Stimulated activated CD8-positive, alpha-beta memory T cell treated with anti-CD3 and anti-CD28 coated beads, Interleukin-15, amount 100 ng/mL, for 48 hours (primary cell): ENCODE measurements at regions not wholly inside any gene's neighbourhood (a gene's known extent, or its start where the extent isn't known, plus 50 kb on each side); places are given as distances from the start of the nearest gene placed in this dataset.

Experiments used
- DNase-seq, 2 donors: peaks; one replicate each; pipeline ENCODE4 v3.0.0-alpha.2; 2020; ENCODE audit warnings: low read depth in 2 of 2

DNA sequence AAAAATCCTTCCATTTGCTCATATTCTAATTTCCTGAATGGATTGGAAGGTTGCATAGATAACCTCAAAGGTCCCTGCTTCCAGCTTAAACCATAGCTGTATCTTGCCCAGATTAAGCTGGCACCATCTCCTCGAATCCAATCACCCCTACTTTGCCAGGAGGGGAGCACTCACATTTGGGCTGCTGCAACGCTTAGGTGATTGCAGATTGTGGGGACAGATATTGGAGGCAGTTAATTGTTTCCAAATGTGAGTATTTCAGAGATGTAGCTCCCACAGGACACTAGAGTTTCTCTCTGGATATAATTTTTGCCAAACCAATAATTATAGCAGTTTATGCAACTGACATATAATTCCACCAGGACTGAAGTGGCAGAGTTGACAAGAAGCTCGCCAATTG is 53.5 kb upstream of the ACSL1 start:
- DNase-seq, result no peak

DNA sequence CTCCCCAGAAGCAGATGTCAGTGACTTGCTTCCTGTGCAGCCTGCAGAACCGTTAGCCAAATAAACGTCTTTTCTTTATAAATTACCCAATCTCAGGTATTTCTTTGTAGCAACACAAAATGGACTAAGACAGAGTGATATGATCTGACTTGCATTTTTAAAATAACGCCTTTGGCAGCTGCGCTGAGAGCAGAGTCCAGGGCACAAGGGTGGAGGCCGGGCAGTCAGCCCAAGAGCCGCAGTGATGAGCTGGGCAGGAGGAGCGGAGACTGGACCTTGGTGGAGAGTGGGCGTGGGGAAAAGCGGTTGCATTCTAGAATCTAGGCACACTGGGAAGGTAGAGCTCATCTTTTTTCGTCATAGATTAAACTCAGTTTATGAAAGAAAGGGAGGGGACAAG is 56.5 kb upstream of the ACSL1 start:
- DNase-seq, result no peak

DNA sequence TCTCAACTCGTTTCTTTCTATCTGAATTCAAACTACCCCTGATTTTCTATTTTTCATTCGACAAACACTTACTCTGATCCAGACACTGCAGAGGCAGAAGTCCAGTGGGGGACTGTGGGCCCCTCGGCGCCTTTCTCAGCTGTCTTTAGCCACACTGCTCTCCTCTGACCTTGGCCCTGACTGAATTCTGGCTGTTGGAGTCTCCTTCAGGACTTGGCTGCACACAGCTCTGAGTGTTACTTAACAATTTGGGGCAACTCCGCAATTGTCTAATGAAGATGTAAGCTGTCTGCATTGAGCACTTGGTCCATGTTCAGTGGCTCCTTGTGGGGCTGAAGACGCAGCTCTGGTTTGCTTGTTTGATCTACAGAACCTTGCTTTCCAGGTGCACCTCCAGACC is 57.3 kb upstream of the ACSL1 start:
- DNase-seq, result no peak

DNA sequence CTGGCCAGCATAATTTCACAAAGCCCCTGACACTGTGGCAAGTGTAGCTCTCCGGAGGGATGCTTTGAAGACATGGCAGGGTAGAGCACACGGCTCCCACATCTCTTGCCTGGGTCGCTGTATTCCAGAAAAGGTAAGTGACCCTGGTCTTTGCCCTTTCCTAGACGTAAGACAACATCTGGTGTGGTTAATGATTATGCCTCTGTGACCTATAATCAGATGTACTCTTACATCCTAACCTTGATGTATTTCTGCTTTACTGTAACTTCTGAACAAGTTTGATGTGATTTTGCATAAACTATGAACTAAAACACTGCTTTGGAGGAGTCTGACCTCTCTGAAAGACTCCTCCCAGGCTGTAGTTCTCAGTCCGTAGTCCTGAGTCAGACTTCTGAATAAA is 59.1 kb upstream of the ACSL1 start:
- DNase-seq, result no peak

DNA sequence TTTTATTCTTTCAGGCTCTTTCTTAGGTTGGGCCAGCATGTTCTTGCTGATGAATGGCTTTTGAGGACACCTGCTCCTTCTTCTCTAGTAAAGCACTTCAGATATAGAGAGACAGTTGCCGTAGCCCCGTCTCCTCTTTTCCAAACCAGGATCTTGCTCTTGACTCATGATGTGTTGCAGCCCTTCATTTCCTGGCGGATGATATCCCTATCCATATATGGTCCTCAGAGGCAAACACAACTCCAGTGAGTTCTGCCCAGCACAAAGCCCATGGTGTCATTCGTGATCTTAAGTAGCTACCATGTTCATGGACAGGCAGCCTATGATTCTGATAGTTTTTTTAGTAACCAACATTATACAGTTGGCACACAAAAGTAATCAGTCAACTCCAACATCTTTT is 59.8 kb upstream of the ACSL1 start:
- no peak for DNase-seq

DNA sequence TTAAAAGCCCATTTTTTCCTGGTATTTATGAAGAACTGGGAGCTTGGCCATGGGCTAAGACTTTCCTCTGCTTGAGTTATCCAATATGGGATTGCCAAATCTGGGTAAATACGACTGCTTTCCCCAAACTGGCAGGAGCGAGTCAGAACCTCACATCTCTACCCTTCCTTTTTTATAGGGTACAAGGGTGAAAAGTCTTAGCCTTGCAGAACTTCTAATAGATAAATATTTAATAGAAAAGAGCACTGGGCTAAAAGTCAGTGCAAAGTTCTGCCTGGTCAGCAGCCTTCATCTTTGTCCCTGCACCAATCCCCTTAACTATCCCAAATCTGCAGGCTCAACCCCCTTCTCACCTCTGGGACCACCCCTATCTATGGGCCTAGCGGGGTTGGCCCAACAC is 61.6 kb upstream of the ACSL1 start:
- DNase-seq, result no peak

DNA sequence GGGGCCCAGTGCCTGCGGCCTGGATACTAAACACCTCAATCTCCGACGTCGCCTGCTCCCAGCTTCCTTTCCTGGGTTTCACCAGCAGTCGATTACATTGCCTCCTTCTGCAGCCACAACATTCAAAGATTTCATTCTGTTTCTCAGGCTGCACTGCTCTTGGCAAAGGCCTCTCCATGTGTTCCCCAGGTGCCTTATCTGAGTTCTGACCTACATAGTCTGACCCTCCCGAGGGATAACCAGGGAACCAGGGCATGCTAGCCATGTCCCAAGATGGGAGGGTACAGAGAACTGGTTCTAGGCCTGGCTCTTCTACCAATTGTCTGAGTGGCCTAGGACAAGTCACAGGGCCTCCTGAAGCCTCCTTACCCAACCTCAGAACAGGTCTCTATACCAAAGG is 62.2 kb upstream of the ACSL1 start:
- no peak for DNase-seq

DNA sequence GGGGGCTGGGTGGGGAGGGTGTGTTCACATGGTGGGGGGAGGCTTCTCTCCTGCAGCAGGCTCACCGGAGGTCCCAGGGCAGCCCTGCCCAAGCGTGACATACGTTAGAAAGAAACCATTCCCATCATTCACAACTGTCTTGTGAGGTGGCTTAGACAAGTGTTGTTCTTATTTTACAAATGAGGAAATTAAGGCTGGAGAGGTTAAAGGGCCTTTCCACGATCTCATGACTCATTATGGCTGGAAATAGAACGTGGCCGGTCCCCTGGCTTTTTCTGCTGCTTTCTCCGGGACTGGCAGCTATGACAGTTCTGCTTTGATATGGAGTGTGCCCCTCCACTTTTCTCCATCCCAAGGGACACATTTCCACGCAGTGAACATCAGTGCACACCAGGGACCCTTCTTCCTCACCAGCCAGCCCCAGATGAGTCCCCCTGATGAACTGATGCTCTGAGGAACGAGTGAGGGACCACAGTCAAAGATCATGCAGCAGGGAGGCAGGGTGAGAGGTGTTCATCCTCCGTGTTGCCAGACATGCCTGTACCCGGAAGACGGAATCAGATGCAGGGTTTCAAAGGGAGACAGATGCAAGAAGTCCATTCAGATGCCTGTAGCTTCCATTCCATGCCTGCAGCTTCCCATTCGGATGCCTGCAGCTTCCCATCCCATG is 64.0 kb upstream of the ACSL1 start:
- no peak for DNase-seq

DNA sequence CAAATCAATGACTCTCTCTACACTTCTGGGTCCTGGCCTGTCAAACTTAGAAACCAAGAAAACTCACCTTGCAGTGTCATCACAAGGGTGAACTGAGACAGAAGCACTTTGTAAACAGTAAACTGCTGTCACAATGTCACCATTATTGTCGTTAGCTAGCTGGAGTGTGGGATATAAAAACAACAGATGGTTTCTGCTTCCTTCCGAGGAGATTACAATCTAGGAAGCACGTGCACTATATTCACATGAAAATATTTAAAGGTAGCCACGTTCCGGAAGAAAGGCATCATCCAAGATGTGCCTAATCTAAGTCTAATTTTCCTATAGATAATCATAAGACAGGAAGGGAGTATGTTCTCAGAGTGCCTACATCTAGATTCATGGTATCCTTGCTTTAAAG is 64.7 kb upstream of the ACSL1 start:
- no peak for DNase-seq

DNA sequence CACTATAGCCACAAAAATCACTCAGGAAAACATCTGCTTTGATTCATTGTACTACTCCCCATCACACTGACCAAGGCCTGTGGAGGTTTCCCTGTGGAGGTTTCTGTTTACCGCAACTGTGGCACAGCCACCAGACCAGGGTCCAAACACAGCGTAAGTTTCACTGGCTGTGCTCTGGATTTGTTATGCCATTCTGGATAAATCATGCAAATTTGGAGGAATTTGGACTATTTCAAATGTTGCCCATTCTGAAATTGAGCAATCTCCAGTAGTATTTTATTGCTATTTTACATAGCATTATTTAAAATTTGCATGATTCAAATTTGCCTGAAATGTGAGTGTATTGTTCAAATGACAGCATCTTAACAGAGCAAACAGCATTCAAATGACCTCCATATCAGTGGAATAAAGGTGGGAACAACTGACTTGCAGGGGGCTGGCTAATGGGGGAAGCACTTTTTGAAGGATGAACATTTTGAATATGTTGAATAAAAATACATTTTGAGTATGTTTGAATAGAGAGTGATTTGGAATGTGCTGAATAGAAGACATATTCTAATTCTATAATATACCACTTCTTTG is 66.1 kb upstream of the ACSL1 start:
- DNase-seq, result no peak

DNA sequence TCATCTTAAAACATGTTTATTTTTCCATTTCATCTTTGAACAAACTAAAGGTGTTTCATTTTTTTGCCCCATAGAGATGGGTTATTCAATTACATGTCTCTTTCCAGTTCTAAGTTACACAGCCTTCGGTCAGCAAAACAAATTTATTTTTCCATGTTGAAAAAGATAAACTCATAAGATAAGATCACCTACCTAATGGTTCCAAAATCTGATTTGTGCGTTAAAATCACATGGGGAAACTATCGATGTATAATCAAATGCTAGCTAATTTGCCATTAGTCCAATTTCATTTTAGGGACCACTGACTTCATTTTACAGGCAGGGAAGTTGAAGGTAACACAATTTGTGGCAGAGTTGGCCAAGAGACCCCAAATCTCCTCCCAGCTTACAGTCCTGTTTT is 67.2 kb upstream of the ACSL1 start:
- DNase-seq, result no peak

DNA sequence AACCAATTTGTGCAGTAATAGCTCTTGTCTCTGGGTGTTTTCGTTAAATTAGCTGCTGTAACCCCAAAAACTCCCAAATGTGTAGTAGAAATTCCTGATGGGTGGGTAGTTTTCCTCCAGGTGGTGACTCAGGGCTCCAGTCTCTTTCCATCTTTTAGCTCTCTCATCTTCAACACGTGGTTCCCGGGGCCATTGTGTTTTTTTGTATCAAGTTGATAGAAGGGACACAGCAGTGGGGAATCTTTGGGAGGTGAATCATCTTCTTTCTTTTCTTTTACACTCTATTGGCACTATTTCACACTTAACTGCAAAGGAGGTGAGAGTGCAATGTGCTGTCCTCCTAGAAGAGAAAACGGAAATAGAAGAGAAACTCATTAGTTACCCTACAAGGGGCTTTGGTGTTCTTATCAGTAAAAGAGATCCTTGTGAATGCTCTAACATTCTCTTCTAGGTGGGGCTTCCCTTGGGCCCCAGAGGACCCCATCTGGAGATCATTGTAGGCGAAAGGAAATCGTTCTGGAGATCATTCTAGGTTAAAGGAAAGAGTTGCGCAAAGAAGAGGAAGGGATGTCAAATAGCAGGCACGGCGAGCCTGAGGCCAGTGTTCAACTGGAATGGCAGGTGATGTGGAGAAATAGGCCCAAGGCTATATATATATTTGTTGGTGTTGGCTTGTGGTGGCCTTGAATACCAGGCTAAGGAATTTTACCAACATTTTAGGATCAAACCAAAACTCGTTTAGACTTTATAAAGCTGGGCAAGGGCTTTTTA is 68.2 kb upstream of the ACSL1 start:
- no peak for DNase-seq

DNA sequence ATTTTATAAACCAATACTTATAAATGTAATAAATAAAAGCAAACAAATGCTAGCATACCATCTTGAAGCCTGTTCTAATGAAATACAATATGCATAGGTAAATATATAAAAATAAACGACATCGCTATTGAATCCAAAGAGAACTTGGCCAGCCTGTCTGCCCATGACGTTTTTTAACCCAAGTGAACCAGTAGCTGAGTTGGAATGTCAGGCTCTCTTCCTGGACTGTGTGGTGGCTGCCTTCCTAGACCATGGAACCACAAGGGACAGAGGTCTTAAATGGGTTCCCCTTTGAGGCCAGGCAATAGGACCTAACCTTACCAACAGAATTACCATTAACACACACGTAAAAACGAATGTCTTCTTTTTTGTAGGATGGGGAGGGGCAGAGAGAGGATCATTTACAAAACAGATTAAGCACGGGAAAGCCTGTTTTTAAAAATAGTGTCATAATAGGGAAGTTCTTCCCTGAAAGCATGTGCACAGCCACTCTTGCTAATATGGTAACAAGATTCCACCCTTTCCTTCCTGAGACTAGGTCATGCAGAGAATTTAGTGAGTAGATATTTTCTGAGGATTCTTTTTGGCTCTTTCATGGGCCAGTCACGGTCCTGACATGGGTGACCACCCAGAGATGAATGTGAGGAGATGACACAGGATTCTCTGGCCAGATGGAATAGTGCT is 69.4 kb upstream of the ACSL1 start:
- no peak for DNase-seq

DNA sequence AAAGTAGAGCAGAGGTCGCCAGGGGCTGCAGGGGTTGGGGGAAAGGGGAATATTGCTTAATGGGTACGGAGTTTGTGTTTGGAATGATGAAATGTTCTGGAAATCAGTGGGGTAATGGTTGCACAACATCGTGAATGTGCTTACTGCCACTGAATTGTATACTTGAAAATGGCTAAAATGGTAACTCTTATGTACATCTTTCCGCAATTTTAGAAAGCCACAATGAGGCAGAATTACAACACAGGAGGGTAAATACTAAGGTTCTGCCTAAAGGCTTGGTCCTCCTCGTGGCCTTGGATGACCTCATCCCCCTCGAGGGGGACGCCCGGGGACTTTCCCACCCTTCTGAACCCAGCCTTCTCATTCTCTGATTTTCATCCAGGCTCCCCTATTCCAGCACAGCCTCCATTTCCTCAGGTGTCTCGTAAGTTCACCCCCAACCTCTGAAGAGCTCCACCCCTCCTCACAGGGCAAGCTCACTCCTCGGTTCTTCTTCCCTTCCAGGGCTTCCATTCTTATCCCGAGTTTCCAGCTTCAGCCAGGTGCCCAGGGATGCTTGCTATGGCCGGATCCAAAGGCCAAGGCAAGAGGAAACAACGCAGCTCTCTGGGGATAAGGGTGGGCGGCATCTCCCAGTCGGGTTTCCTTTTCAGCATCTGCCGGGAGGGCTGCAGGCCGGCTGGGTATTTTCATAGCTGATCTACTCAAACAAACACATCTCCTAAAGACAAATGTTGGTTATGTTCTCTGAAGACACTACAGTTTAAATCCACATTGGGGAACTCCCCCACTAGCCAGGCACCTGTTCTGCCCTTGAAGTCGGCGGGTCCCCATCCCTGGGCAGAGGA is 71.3 kb upstream of the ACSL1 start:
- no peak for DNase-seq

DNA sequence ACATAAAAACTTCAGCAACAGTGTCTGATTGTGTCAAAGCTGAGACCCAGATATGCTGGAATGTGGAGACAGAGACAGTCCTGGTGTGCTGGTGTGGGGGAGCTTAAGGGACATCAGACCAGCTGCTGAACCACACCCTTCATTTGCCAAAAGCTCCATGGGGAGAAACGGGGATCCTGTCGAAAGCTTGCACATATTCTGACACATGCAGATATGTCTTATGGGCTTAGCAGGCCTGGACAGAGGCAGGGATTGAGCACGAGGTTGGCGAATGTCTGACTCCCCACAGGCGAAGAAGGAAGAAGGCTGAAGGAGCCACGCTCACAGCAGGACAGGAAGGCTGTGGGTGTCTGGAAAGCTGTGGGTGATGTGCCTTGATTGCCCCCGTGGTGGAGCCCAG is 72.1 kb upstream of the ACSL1 start:
- no peak for DNase-seq

DNA sequence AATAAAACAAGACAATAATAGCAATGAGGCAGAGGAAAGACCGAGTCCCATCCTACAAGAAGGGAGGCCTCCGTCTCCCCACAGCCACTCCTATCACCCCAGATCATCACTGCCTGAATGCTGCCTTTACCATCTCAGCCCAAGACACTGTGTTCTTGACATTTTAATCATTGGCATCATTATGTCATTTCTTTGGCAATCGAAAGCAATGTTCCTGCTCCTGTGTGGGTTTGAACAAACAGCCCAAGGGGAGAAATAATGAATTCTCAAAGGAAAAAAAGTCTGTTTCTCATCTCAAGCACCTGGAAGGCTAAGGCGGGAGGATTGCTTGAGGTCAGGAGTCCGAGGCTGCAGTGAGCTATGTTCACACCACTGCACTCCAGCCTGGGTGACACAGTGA is 73.0 kb upstream of the ACSL1 start:
- DNase-seq, result no peak

DNA sequence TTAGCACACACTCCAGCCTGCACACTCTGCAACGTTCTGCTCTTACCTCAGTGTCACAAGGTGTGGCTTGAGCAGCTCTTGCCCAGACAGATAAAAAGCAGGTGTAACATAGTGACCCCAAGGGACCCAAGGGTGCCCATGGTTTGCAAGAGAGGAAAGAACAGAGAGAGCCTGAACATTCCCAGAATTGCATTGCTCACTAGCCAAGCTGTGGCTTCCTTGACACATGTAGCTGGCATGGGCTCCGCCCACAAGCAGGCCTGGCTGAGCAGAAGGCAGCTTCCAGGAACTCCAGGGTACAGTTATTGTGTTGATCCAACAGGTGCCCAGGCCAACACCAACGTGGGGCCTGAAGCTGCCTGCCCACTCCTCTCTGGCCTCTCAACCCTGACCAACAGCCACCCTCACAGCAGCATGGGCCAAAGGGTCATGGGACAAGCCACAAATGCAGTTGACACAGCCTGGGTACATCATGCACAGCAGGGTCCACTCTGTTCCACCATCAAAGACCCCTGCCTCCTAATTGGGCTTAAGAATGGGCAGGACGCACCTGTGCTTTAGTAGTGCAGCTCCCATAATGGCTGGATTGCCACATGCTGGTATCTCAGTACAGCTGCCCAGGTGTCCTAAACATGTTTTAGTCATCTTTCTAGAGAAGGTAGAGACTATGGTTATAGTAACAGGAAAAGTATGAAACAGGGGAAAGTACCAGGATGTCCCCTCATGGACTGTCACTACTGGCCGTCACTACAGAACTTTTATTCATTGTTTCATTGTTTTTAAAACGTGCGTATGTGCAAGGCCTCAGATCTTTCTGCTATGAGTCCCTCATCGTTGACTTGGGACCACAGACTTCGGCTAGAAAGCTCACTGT is 73.7 kb upstream of the ACSL1 start:
- DNase-seq, result no peak

DNA sequence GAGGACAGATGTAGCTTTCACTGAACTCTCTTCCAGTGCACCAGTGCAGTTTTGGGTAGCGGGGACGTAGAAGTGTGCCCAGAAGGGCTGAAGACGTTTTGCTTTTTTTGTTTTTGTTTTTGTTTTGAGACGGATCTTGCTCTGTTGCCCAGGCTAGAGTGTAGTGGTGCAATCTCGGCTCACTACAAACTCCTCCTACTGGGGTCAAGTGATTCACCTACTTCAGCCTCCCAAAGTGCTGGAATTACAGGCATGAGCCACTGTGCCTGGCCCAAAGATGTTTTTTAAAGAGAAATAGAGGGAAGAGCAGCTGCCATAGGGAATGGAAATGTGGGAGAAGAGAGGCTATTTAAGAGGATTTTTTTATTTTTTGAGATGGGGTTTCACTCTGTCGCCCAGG is 74.4 kb upstream of the ACSL1 start:
- DNase-seq, result no peak

DNA sequence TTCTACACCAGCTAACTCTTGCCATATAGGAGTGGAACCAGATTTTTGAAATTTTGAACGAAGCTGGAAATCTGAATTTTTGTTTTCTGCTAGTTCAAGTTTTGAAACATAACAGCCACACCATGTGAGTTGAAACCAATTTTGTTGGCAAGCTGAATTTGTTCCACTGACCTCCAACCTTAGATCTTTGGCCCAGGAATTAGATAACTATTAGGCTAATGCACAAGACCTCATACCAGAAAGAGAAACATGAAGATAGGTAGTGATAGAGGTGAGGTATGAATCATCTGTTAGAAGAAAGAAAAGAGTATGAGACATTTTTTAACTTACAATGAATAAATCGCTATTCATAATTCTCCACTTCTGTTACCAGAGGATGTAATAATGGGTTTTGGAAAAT is 76.8 kb upstream of the ACSL1 start:
- no peak for DNase-seq

DNA sequence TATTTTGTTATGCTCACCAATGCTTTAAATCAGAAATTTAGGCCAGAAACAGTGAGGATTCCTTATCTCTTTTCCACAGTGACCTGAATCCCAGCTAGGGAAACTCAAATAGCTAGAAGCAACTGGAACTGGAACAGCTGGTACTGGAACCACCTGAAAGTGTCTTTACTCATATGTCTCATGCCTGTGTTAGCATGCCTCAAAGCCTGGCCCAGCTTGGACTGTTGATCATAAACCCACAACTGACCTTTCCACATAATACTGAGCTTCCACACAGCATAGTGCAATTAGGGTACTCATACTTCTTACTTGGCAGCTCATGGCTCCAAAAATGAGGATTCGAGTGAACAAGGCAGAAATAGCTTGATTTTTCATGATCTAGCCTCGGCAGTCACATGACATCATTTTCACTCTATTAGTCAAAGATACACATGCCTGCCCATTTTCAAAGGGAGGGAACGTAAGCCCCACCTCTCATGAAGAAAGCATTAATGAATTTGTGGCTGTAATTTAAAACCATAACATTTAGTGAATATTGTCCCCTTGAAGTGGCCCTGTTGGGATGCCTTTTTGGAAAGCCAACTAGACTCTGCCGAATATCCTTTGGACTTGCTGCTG is 80.8 kb upstream of the ACSL1 start:
- DNase-seq, result no peak
